CD4-positive, CD25-positive, alpha-beta regulatory T cell (primary cell): ENCODE measurements at regions not wholly inside any gene's neighbourhood (a gene's known extent, or its start where the extent isn't known, plus 50 kb on each side); places are given as distances from the start of the nearest gene placed in this dataset.

ENCODE experiments used
- ATAC-seq, 2 donors: fragments of 150-1000 bp; cut with Tn5 transposase; one replicate each; pipeline ENCODE4 v1.10.0; 2021; ENCODE audit warnings: low read depth in 2 of 2, moderate number of reproducible peaks in 2 of 2, moderate library complexity in 1 of 2
- DNase-seq, 3 donors: peaks; one replicate each; pipeline versions ENCODE4 v3.0.0 to v3.0.0-alpha.2; 2012 to 2022; ENCODE audit warnings: mixed read lengths in 1 of 3
- H3K27ac ChIP-seq: one replicate; pipeline ENCODE4 v1.7.0; 2013; ENCODE audit warnings: mild to moderate bottlenecking, low read length; ENCODE audit not compliant: insufficient read depth, poor library complexity, severe bottlenecking
- H3K27me3 ChIP-seq: one replicate; pipeline ENCODE4 v1.7.0; 2013; ENCODE audit warnings: low read length; ENCODE audit not compliant: control insufficient read depth, insufficient read depth
- H3K36me3 ChIP-seq: one replicate; pipeline ENCODE4 v1.7.0; 2013; ENCODE audit warnings: mild to moderate bottlenecking, low read length, moderate library complexity; ENCODE audit not compliant: control insufficient read depth, insufficient read depth
- H3K4me1 ChIP-seq: 2 replicates; pipeline ENCODE4 v1.7.0; 2013; ENCODE audit warnings: mild to moderate bottlenecking, low read length; ENCODE audit not compliant: insufficient read depth, control insufficient read depth, poor library complexity, severe bottlenecking
- H3K4me3 ChIP-seq: one replicate; pipeline ENCODE4 v1.7.0; 2013; ENCODE audit warnings: low read depth, mild to moderate bottlenecking, low read length, moderate library complexity
- H3K9me3 ChIP-seq, 2 experiments: 1 replicate in 1 of 2; 2 replicates in 1 of 2; pipeline ENCODE4 v1.7.0; 2013; ENCODE audit warnings: low read length in 2 of 2, mild to moderate bottlenecking in 1 of 2, moderate library complexity in 1 of 2; ENCODE audit not compliant: control insufficient read depth in 2 of 2
- H3K27ac Mint-ChIP-seq, 3 donors: one replicate each; pipeline ENCODE4 v1.8.0; 2020 to 2022; ENCODE audit warnings: mild to moderate bottlenecking in 3 of 3, mixed read lengths in 3 of 3, moderate library complexity in 2 of 3
- H3K27me3 Mint-ChIP-seq: one replicate; pipeline ENCODE4 v1.8.0; 2022; ENCODE audit warnings: mild to moderate bottlenecking, mixed read lengths
- H3K36me3 Mint-ChIP-seq: one replicate; pipeline ENCODE4 v1.8.0; 2020; ENCODE audit warnings: mixed read lengths
- H3K4me1 Mint-ChIP-seq, 4 donors: one replicate each; pipeline ENCODE4 v1.8.0; 2020 to 2022; ENCODE audit warnings: mixed read lengths in 4 of 4, mild to moderate bottlenecking in 1 of 4
- H3K4me3 Mint-ChIP-seq, 4 donors: one replicate each; pipeline ENCODE4 v1.8.0; 2020 to 2022; ENCODE audit warnings: mild to moderate bottlenecking in 4 of 4, mixed read lengths in 4 of 4, moderate library complexity in 3 of 4
- H3K9me3 Mint-ChIP-seq, 7 donors: one replicate each; pipeline ENCODE4 v1.8.0; 2020 to 2022; ENCODE audit warnings: mixed read lengths in 7 of 7, mild to moderate bottlenecking in 3 of 7, moderate library complexity in 2 of 7

GRCh38 chr5:8233479-8233878 is 364.5 kb downstream of the MTRR start:
- Mint-ChIP-seq H3K4me3 (no peak overlapping the region), H3K27me3 (no peaks in the 10 kb centered on the region), H3K9me3 (peaks cover 0 to 7% (median 3%) of the 10 kb centered on the region in 7 donors), H3K36me3 (no peaks in the 10 kb centered on the region), H3K4me1 (no peaks in the 10 kb centered on the region), H3K27ac (no peak overlapping the region)
- Histone ChIP-seq H3K4me1 (no peaks in the 10 kb centered on the region), H3K27ac (no peak overlapping the region), H3K27me3 (no peaks in the 10 kb centered on the region), H3K4me3 (no peak overlapping the region), H3K36me3 (no peaks in the 10 kb centered on the region), H3K9me3 (no peaks in the 10 kb centered on the region)
- DNase-seq, result no peak
- no peak for ATAC-seq

GRCh38 chr5:8234179-8234770 is 365.3 kb downstream of the MTRR start:
- no peaks in the 10 kb centered on the region for H3K4me1 ChIP-seq
- peaks cover 0 to 6% (median 3%) of the 10 kb centered on the region in 7 donors for H3K9me3 Mint-ChIP-seq
- DNase-seq (no peak), ATAC-seq (no peak)
- no peaks in the 10 kb centered on the region for H3K36me3 ChIP-seq
- no peak overlapping the region for H3K4me3 ChIP-seq
- H3K27ac ChIP-seq, result no peak overlapping the region
- no peak overlapping the region for H3K4me3 Mint-ChIP-seq
- H3K27me3 Mint-ChIP-seq, result no peaks in the 10 kb centered on the region
- H3K27ac Mint-ChIP-seq, result no peak overlapping the region
- H3K27me3 ChIP-seq, result no peaks in the 10 kb centered on the region
- no peaks in the 10 kb centered on the region for H3K9me3 ChIP-seq
- H3K36me3 Mint-ChIP-seq, result no peaks in the 10 kb centered on the region
- H3K4me1 Mint-ChIP-seq, result no peaks in the 10 kb centered on the region

GRCh38 chr5:8238080-8238479 is 369.1 kb downstream of the MTRR start:
- ATAC-seq (no peak), DNase-seq (no peak)
- H3K9me3 Mint-ChIP-seq, result peaks cover 0 to 6% (median 2%) of the 10 kb centered on the region in 7 donors
- no peaks in the 10 kb centered on the region for H3K27me3 Mint-ChIP-seq
- Histone ChIP-seq H3K4me3 (no peak overlapping the region), H3K27me3 (no peaks in the 10 kb centered on the region), H3K36me3 (no peaks in the 10 kb centered on the region), H3K9me3 (no peaks in the 10 kb centered on the region), H3K27ac (no peak overlapping the region), H3K4me1 (no peaks in the 10 kb centered on the region)
- H3K27ac Mint-ChIP-seq, result no peak overlapping the region
- H3K4me1 Mint-ChIP-seq, result no peaks in the 10 kb centered on the region
- H3K36me3 Mint-ChIP-seq, result no peaks in the 10 kb centered on the region
- no peak overlapping the region for H3K4me3 Mint-ChIP-seq

GRCh38 chr5:8239198-8239597 is 370.2 kb downstream of the MTRR start:
- ATAC-seq (no peak), DNase-seq (no peak)
- Histone ChIP-seq H3K36me3 (no peaks in the 10 kb centered on the region), H3K4me3 (no peak overlapping the region), H3K27ac (no peak overlapping the region), H3K9me3 (no peaks in the 10 kb centered on the region), H3K27me3 (no peaks in the 10 kb centered on the region), H3K4me1 (no peaks in the 10 kb centered on the region)
- no peaks in the 10 kb centered on the region for H3K4me1 Mint-ChIP-seq
- H3K4me3 Mint-ChIP-seq, result no peak overlapping the region
- no peaks in the 10 kb centered on the region for H3K36me3 Mint-ChIP-seq
- no peak overlapping the region for H3K27ac Mint-ChIP-seq
- peaks cover 0 to 7% (median 3%) of the 10 kb centered on the region in 7 donors for H3K9me3 Mint-ChIP-seq
- no peaks in the 10 kb centered on the region for H3K27me3 Mint-ChIP-seq

- peaks cover 0 to 11% (median 3%) of the 10 kb centered on the region in 7 donors for H3K9me3 Mint-ChIP-seq
- H3K36me3 Mint-ChIP-seq, result no peaks in the 10 kb centered on the region
- Histone ChIP-seq H3K27ac (no peak overlapping the region), H3K9me3 (no peaks in the 10 kb centered on the region), H3K27me3 (no peaks in the 10 kb centered on the region), H3K36me3 (no peaks in the 10 kb centered on the region), H3K4me3 (no peak overlapping the region), H3K4me1 (no peaks in the 10 kb centered on the region)
- H3K27ac Mint-ChIP-seq, result no peak overlapping the region
- H3K4me1 Mint-ChIP-seq, result no peaks in the 10 kb centered on the region
- H3K4me3 Mint-ChIP-seq, result no peak overlapping the region
- no peaks in the 10 kb centered on the region for H3K27me3 Mint-ChIP-seq
- no peak for ATAC-seq
- DNase-seq, result no peak
These were observed 370.7 kb downstream of the MTRR start for GRCh38 chr5:8239646-8240045.

GRCh38 chr5:8241076-8241475 is 372.1 kb downstream of the MTRR start:
- no peaks in the 10 kb centered on the region for H3K4me1 ChIP-seq
- peaks cover 0 to 16% (median 2%) of the 10 kb centered on the region in 7 donors for H3K9me3 Mint-ChIP-seq
- no peaks in the 10 kb centered on the region for H3K36me3 Mint-ChIP-seq
- ATAC-seq, result no peak
- no peaks in the 10 kb centered on the region for H3K4me1 Mint-ChIP-seq
- DNase-seq, result no peak
- H3K4me3 ChIP-seq, result no peak overlapping the region
- no peak overlapping the region for H3K27ac ChIP-seq
- H3K27ac Mint-ChIP-seq, result no peak overlapping the region
- no peaks in the 10 kb centered on the region for H3K27me3 ChIP-seq
- no peaks in the 10 kb centered on the region for H3K27me3 Mint-ChIP-seq
- H3K36me3 ChIP-seq, result no peaks in the 10 kb centered on the region
- no peak overlapping the region for H3K4me3 Mint-ChIP-seq
- no peaks in the 10 kb centered on the region for H3K9me3 ChIP-seq

- Mint-ChIP-seq H3K27ac (no peak overlapping the region), H3K9me3 (peaks cover 0 to 13% (median 0%) of the 10 kb centered on the region in 7 donors), H3K27me3 (no peaks in the 10 kb centered on the region), H3K4me3 (no peak overlapping the region), H3K4me1 (no peaks in the 10 kb centered on the region), H3K36me3 (no peaks in the 10 kb centered on the region)
- Histone ChIP-seq H3K27me3 (no peaks in the 10 kb centered on the region), H3K36me3 (no peaks in the 10 kb centered on the region), H3K4me3 (no peak overlapping the region), H3K4me1 (no peaks in the 10 kb centered on the region), H3K9me3 (no peaks in the 10 kb centered on the region), H3K27ac (no peak overlapping the region)
- no peak for DNase-seq
- ATAC-seq, result no peak
These were observed 372.6 kb downstream of the MTRR start for GRCh38 chr5:8241558-8241957.

- no peak for DNase-seq
- ATAC-seq, result no peak
- peaks cover 0 to 13% (median 0%) of the 10 kb centered on the region in 7 donors for H3K9me3 Mint-ChIP-seq
- Histone ChIP-seq H3K27me3 (no peaks in the 10 kb centered on the region), H3K4me3 (no peak overlapping the region), H3K27ac (no peak overlapping the region), H3K36me3 (no peaks in the 10 kb centered on the region), H3K4me1 (no peaks in the 10 kb centered on the region), H3K9me3 (no peaks in the 10 kb centered on the region)
- no peaks in the 10 kb centered on the region for H3K27me3 Mint-ChIP-seq
- no peaks in the 10 kb centered on the region for H3K36me3 Mint-ChIP-seq
- no peak overlapping the region for H3K27ac Mint-ChIP-seq
- H3K4me1 Mint-ChIP-seq, result no peaks in the 10 kb centered on the region
- H3K4me3 Mint-ChIP-seq, result no peak overlapping the region
These were observed 378.3 kb downstream of the MTRR start for GRCh38 chr5:8247049-8247899.
